ENCODE measurements at regions not wholly inside any gene's neighbourhood (a gene's known extent, or its start where the extent isn't known, plus 50 kb on each side); places are given as distances from the start of the nearest gene placed in this dataset.

DNA sequence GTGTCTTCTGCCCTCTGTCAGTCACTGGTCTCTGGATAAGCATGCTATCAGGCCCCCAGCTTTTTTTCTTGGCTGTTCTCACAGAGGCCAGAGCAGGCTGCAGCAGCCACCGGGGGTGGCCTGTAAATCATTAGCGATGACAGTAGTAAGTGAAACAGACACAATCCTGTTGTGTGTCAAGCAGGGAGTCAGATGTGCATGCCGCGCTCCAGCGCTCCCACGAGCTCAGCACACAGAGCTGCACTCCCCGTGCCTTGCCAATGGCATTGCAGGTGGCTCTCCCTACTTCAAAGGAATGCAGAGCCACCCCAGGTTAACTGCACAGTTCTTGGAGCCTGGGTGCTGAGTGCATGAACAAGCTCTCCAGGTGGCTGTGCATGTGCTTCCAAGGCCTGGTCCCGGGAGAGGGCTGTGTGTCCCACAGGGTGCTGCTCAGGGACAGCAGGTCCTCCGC is 226.1 kb downstream of the GLRX3 start:
- Histone ChIP-seq H3K4me1 (no peaks in the 10 kb centered on the region), H3K36me3 (no peaks in the 10 kb centered on the region), H3K9me3 (peaks cover 0 to 3% (median 0%) of the 10 kb centered on the region in 8 donors), H3K27ac (no peak overlapping the region), H3K4me3 (no peak overlapping the region), H3K27me3 (replicated peaks in 1 of 7) (peaks cover 0 to 16% (median 0%) of the 10 kb centered on the region in 7 donors)
- DNase-seq = no peak
- intact Hi-C loops (cut with DNase I; ENCODE audit: low total_unique reads) = no loop called here
- 52 to 67% (median 64%) methylated on average over 6 to 9 of the region's 9 CpGs for WGBS, 5 donors
- TF ChIP-seq POLR2A (IDR thresholded peaks at IDR 0.05) (no peak), POLR2AphosphoS5 (IDR thresholded peaks at IDR 0.05) (no peak)
- TF ChIP-seq, protein P1, sequence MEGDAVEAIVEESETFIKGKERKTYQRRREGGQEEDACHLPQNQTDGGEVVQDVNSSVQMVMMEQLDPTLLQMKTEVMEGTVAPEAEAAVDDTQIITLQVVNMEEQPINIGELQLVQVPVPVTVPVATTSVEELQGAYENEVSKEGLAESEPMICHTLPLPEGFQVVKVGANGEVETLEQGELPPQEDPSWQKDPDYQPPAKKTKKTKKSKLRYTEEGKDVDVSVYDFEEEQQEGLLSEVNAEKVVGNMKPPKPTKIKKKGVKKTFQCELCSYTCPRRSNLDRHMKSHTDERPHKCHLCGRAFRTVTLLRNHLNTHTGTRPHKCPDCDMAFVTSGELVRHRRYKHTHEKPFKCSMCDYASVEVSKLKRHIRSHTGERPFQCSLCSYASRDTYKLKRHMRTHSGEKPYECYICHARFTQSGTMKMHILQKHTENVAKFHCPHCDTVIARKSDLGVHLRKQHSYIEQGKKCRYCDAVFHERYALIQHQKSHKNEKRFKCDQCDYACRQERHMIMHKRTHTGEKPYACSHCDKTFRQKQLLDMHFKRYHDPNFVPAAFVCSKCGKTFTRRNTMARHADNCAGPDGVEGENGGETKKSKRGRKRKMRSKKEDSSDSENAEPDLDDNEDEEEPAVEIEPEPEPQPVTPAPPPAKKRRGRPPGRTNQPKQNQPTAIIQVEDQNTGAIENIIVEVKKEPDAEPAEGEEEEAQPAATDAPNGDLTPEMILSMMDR (IDR thresholded peaks at IDR 0.05 in 8 of 11, conservative IDR thresholded peaks at IDR 0.05 in 3 of 11) = no peak

DNA sequence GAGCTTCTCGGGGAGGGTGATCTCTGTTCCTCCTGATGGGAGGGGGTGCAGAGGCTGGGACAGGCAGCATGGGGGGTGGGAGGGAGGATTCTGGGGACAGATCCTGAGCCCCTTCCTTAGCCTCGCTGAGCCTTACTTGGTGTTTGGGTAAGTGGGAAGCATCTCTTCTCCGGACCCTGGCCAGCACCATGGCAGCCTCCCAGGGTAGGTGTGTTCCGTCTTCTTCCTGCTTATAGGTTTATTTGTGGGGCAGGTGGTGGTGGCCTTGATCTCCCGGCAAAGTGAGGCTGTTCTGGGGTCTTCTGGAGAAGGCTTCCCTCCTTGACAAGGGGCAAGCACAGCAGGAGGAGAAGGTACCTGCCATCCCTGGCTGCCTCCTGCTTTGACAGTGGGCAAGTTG is 226.9 kb downstream of the GLRX3 start:
- peaks cover 0 to 3% (median 0%) of the 10 kb centered on the region in 8 donors for H3K9me3 ChIP-seq
- no peak for DNase-seq
- no peak overlapping the region for H3K4me3 ChIP-seq
- TF ChIP-seq POLR2A (IDR thresholded peaks at IDR 0.05) = no peak
- TF ChIP-seq POLR2AphosphoS5 (IDR thresholded peaks at IDR 0.05) = no peak
- peaks cover 0 to 3% (median 0%) of the 10 kb centered on the region in 6 donors for H3K4me1 ChIP-seq
- peaks cover 0 to 16% (median 0%) of the 10 kb centered on the region in 7 donors for H3K27me3 ChIP-seq (replicated peaks in 1 of 7)
- no peak overlapping the region for H3K27ac ChIP-seq
- no peaks in the 10 kb centered on the region for H3K36me3 ChIP-seq
- intact Hi-C loops (cut with DNase I; ENCODE audit: low total_unique reads) = no loop called here
- 82 to 89% (median 87%) methylated on average over 5 of the region's 5 CpGs for WGBS, 5 donors

DNA sequence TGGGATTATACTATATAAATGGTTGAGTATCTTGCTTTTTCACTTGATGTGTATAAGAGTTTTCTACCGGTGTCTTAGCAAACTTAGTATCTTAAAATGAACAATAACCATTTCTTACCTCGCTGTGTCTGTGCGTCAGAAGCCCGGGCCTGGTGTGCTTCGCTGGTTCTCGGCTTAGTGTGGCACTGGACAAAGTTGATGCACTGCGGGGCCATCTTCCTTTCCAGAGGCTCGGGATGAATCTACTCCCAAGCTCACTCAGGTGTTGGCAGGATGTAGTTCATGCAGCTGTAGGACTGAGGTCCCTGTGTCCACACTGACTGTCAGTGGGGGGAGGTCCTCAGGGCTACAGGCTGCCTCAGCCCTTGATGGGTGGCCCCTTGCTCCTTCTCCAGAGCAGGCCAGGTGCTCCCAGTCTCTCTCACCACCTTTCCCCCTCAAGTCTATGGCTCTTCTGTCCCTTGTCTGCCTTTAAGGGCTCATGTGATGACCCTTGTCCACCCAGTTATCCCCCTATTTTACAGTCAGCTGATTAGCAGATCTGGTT is 227.8 kb downstream of the GLRX3 start:
- no peak for DNase-seq
- no peaks in the 10 kb centered on the region for H3K36me3 ChIP-seq
- H3K4me1 ChIP-seq = peaks cover 0 to 12% (median 0%) of the 10 kb centered on the region in 6 donors
- H3K9me3 ChIP-seq = peaks cover 0 to 3% (median 0%) of the 10 kb centered on the region in 8 donors
- no peak overlapping the region for H3K4me3 ChIP-seq
- TF ChIP-seq, protein P1 (IDR thresholded peaks at IDR 0.05 in 8 of 11, conservative IDR thresholded peaks at IDR 0.05 in 3 of 11) = no peak
- TF ChIP-seq POLR2A (IDR thresholded peaks at IDR 0.05) (no peak), POLR2AphosphoS5 (IDR thresholded peaks at IDR 0.05) (no peak)
- peaks cover 0 to 16% (median 0%) of the 10 kb centered on the region in 7 donors for H3K27me3 ChIP-seq (replicated peaks in 1 of 7)
- no peak overlapping the region for H3K27ac ChIP-seq
- 88 to 95% (median 93%) methylated on average over 8 of the region's 8 CpGs for WGBS, 5 donors
- intact Hi-C loops (cut with DNase I; ENCODE audit: low total_unique reads) = no loop called here

DNA sequence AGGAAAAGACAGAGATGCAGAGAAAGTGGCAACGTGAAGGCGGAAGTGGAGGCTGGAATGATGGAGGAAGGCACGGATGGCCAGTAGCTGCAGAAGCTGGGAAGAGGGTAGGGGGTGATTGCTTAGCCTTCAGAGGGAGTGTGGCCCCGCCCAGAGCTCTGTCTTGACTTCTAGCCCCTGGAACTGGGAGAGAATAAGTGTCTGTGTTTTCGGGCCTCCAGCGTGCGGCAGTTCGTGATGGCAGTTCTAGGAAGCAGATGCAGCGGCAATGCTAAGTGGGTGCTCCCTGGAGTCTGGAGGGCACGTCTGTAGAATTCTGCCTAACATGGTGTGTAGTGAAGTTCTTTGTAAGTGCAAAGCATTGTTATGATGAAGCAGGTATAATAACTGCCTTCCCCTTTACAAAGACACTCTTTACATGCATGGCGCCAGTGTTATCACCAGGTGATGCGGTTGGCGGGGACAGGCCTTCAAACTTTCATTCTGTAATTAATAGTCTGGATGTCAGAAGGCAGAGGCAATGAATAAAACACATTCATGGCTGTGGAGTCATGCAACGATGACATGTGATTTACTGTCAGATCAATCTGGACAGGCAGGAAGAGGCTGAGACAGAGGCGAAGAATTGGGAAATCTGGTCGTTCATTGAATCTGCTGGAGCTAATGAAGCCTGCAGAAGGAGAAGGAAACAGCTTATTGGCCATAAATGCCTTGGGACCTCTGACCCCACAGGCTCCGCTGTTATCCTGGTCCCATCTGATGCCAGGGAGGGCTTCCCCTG is 228.6 kb downstream of the GLRX3 start:
- H3K4me3 ChIP-seq = no peak overlapping the region
- 64 to 68% (median 66%) methylated on average over 16 to 17 of the region's 17 CpGs for WGBS, 5 donors
- no peak for DNase-seq
- H3K4me1 ChIP-seq = peaks cover 0 to 16% (median 0%) of the 10 kb centered on the region in 6 donors
- H3K36me3 ChIP-seq = no peaks in the 10 kb centered on the region
- peaks cover 0 to 3% (median 0%) of the 10 kb centered on the region in 8 donors for H3K9me3 ChIP-seq
- H3K27ac ChIP-seq = no peak overlapping the region
- peaks cover 0 to 16% (median 0%) of the 10 kb centered on the region in 7 donors for H3K27me3 ChIP-seq (replicated peaks in 1 of 7)
- intact Hi-C loops (cut with DNase I; ENCODE audit: low total_unique reads) = no loop called here
- TF ChIP-seq, protein P1 (IDR thresholded peaks at IDR 0.05 in 8 of 11, conservative IDR thresholded peaks at IDR 0.05 in 3 of 11) = no peak
- TF ChIP-seq POLR2AphosphoS5 (IDR thresholded peaks at IDR 0.05) (no peak), POLR2A (IDR thresholded peaks at IDR 0.05) (no peak)
